ENCODE measurements at regions not wholly inside any gene's neighbourhood (a gene's known extent, or its start where the extent isn't known, plus 50 kb on each side); places are given as distances from the start of the nearest gene placed in this dataset.

GRCh38 chr2:425947-426346, 138.1 kb upstream of the ALKAL2 start:
- H3K27me3 ChIP-seq (ENCODE audit: low read depth) = no peaks in the 10 kb centered on the region
- ATAC-seq (no peak), DNase-seq (no peak)
- no peak for TF ChIP-seq CTCF (IDR thresholded peaks at IDR 0.05)
- no peaks in the 10 kb centered on the region for H3K36me3 ChIP-seq
- no peaks in the 10 kb centered on the region for H3K4me1 ChIP-seq
- no peaks in the 10 kb centered on the region for H3K9me3 ChIP-seq
- intact Hi-C loops (cut with DNase I) = no loop called here
- H3K4me3 ChIP-seq = no peak overlapping the region
- H3K27ac ChIP-seq = no peak overlapping the region

DNA sequence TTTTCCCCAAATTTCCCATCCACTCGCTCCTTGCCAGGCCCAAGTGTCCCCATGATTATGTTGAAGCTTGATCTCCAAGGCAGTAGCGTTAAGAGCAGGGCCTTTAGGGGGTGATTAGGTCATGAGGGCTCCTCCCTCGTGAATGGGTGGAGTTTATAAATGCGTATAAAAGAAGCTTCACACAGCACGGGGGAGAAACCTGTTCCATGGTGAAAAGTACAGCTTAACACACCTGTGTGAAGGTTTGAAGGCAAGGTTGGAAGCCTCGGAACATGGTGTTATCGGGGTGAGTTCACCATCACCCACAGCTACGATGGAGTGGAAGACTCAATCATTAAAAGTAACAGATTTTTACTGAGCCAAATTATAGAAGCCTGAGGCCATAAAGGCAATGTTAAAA, 137.4 kb upstream of the ALKAL2 start:
- Histone ChIP-seq H3K27me3 (ENCODE audit: low read depth) (no peaks in the 10 kb centered on the region), H3K27ac (no peak overlapping the region), H3K4me3 (no peak overlapping the region), H3K36me3 (no peaks in the 10 kb centered on the region), H3K4me1 (no peaks in the 10 kb centered on the region), H3K9me3 (no peaks in the 10 kb centered on the region)
- DNase-seq (no peak), ATAC-seq (no peak)
- TF ChIP-seq CTCF (IDR thresholded peaks at IDR 0.05) = no peak
- intact Hi-C loops (cut with DNase I) = no loop called here

DNA sequence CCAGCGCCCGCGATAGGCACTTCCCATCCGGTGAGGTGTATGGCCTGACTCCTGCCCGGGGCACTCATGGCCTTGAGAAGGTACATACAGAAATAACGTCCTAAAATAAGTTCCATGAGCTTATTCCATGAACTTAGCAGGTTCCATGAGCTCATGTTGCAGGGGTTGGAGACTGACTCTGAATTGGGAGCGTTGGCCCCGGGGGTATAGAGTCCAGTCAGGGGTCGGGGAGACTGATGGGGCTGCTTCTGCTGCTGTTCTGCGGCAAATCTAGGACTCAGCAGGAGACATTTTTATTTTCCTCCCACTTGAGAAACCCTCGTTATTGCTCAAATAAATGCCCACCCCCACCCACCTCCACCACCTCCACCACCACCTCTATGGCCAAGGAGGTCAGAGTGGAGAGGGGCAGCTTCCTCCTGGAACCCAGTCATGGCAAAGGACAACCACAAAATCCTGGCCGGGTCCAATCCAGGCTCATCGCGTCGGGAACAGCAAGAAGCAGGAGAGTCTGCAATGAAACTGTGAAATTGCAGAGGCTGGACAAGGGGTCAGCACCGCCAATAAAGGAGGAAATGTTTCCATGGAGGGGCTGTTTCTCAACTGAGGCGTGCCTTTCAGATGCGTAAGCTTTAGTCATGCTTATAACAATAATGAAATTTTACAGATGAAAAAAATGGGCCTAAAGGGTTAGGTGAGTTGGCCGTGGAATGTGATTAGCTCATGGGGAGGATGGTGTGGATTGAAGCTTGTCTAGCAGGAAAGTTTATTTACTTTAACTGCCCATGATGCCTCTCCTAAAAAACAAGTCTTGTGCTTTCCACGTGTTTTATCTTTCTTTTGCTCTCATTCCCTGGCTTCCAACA, 136.6 kb upstream of the ALKAL2 start:
- DNase-seq (no peak), ATAC-seq (no peak)
- Histone ChIP-seq H3K36me3 (no peaks in the 10 kb centered on the region), H3K4me1 (no peaks in the 10 kb centered on the region), H3K27ac (no peak overlapping the region), H3K27me3 (ENCODE audit: low read depth) (no peaks in the 10 kb centered on the region), H3K9me3 (no peaks in the 10 kb centered on the region), H3K4me3 (no peak overlapping the region)
- TF ChIP-seq CTCF (IDR thresholded peaks at IDR 0.05) = no peak
- intact Hi-C loops (cut with DNase I) = no loop called here

DNA sequence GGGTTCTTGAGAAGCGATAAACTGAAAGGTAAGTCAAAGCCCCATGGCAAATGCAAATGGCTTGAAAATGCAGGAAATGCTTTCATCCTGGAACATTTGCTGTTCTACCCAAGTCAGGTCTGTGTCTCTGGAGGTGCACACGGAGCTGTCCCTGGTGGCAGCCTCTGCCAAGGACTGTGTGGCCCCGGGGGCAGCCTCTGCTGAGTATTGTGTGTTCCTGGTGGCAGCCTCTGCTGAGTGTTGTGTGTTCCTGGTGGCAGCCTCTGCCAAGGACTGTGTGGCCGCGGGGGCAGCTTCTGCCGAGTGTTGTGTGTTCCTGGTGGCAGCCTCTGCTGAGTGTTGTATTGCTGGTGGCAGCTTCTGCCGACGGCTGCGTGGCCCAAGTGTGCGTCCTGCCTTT, 135.6 kb upstream of the ALKAL2 start:
- H3K4me1 ChIP-seq = no peaks in the 10 kb centered on the region
- no peak for DNase-seq
- H3K27ac ChIP-seq = no peak overlapping the region
- TF ChIP-seq CTCF (IDR thresholded peaks at IDR 0.05) = no peak
- intact Hi-C loops (cut with DNase I) = no loop called here
- no peaks in the 10 kb centered on the region for H3K27me3 ChIP-seq (ENCODE audit: low read depth)
- no peak for ATAC-seq
- H3K9me3 ChIP-seq = no peaks in the 10 kb centered on the region
- no peaks in the 10 kb centered on the region for H3K36me3 ChIP-seq
- no peak overlapping the region for H3K4me3 ChIP-seq

DNA sequence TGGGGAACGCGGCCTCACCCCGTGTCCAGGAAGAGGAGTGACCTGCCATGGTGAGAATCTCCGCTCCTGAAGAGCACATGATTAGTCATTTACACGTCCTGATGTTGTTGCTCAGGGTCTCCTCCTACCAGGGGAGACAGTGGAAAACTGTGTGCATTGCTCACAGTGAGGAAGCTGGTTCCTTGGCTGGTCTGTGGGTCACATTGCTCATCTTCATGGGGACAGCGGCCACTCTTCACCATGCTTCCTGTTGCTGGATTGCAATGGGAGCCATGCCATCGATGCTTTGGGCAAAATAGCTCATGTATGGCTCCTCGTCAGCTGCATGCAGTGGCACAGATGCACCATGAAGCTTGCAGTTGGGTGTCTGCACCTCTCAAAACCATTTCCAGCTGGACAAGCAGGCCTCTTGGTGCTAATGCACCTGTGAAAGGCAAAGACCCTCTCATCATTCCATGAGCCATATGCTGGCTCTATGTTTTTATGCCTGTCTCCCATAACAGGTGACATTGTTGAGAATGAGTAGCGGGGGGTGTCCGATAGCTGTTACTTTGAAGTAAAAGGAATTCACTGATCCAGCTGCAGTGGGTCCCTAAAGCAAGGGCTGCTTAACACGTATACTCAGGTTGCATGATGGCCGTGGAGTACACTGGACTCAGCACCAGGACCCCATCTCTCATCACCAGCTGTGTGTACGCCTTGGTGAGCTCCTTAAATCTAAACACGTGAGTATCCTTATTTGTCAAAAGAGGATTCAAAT, 135.0 kb upstream of the ALKAL2 start:
- DNase-seq (no peak), ATAC-seq (no peak)
- TF ChIP-seq CTCF (IDR thresholded peaks at IDR 0.05) = no peak
- intact Hi-C loops (cut with DNase I) = no loop called here
- Histone ChIP-seq H3K4me1 (no peaks in the 10 kb centered on the region), H3K4me3 (no peak overlapping the region), H3K36me3 (no peaks in the 10 kb centered on the region), H3K9me3 (no peaks in the 10 kb centered on the region), H3K27me3 (ENCODE audit: low read depth) (no peaks in the 10 kb centered on the region), H3K27ac (no peak overlapping the region)
